Middle frontal gyrus (tissue), 1 donor: ENCODE measurements at regions not wholly inside any gene's neighbourhood (a gene's known extent, or its start where the extent isn't known, plus 50 kb on each side); places are given as distances from the start of the nearest gene placed in this dataset.
A peak's percentile ranks its signal among the peaks of the same experiment; 100 is the strongest.

Experiments
- DNase-seq: peaks from one replicate; pipeline ENCODE4 v3.0.0-alpha.2; 2015; ENCODE audit warnings: low spot score; ENCODE audit errors: extremely low spot score

DNA sequence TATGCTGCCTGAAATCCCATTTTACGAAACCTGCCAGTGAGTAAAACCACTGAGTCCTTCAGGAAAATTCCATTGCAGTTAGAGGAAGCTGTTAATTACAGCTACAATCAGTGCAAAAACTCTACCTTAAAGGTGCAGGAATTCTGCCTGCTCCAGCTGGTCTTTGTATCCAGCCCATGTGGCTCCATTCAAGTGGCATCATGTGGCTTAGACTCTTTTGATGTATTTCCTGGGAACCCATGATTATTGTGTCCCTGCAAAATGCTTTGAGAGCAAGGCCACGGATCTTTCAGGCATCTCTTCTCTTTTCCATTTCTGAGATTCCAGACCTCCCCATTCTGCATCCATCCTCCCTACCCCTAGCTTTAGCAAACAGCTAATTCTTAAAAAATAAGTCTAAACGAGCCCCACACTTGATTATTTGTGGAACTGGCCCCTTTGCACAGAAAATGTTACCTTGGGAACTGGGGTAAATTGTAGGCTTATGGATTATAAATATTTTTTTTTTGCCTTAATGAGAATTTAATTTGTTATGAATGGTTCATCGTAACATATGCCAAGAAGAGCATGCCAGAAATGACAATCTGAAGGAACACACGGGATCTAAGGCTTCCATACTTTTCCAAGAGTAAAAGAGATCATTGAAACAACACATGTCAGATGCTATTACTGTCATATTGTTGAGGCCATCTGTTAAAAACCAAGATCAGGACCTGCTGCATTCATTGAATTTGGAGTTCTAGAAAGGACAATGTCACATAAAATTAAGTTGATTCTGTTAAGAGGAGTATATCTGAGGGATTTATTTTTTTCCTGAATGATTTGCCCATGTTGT is 144.6 kb downstream of the TPH2 start:
- no peak for DNase-seq

- DNase-seq = no peak
Measured at GRCh38 chr12:72084061-72084460, 145.4 kb downstream of the TPH2 start.

DNA sequence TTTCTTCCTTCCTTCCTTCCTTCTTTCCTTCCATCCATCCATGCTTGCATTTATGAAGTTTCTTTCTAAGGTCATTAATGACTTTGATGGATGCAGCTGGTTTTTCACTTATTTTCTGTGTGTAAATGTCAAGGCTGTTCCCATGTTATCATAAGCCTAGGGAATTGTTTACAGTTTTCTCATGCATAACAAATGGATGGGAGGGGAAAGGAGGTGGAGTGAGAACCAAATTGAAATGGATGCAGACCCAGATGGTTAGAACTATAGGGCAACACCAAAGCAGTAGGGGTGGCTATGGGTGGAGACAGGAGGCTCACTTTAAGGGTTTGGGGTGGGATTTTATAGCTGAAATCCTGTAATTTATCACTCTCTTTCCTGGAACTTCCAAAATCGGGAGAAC is 146.2 kb downstream of the TPH2 start:
- no peak for DNase-seq

DNA sequence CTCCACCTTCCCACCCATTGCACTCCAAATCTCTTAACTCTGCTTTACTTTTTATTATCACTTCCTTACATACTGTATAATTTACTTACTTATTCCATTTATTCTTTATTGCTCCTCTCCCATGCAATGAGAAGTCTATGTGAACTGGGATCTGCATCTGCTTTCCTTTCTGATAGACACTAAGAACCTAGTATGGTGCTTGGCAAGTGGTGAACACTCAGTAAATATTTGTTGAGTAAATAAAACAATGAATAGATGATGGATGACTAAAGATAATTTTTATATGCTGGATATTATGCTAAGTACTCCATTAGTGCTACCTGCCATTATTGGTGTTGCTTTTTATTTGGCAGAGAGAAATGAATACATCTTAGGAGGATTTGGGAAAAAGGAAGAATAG is 151.0 kb downstream of the TPH2 start:
- no peak for DNase-seq

- no peak for DNase-seq
Measured at GRCh38 chr12:72093424-72093823, 154.8 kb downstream of the TPH2 start.

GRCh38 chr12:72093930-72094329 is 155.3 kb downstream of the TPH2 start:
- no peak for DNase-seq

- no peak for DNase-seq
Measured at GRCh38 chr12:72094490-72094889, 155.8 kb downstream of the TPH2 start.

DNA sequence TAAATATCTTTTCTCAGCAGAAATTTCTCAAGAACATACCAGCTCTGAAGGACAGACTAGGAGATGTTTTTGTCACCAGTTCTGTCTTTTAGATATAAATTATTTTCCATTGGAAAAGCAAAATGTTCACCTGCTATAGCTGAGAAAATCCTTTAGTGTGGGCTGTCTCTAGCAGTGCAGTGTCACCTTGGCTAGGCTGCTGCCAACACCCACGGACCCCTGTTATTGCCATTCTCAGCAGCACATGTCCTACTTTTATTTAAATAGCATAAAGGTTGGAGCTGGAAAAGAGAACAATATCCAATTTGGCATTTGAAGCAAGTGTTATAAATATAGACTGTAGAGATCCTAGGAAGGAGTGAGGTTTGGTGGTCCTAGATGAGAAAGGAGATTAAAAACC is 156.4 kb downstream of the TPH2 start:
- no peak for DNase-seq

- DNase-seq = no peak
Measured at GRCh38 chr12:72098622-72099021, 160.0 kb downstream of the TPH2 start.

- no peak for DNase-seq
Measured at GRCh38 chr12:72100854-72101253, 162.2 kb downstream of the TPH2 start.

GRCh38 chr12:72102150-72102549 is 163.5 kb downstream of the TPH2 start:
- DNase-seq = no peak

GRCh38 chr12:72105849-72106248 is 166.3 kb upstream of the TRHDE start:
- DNase-seq = no peak

DNA sequence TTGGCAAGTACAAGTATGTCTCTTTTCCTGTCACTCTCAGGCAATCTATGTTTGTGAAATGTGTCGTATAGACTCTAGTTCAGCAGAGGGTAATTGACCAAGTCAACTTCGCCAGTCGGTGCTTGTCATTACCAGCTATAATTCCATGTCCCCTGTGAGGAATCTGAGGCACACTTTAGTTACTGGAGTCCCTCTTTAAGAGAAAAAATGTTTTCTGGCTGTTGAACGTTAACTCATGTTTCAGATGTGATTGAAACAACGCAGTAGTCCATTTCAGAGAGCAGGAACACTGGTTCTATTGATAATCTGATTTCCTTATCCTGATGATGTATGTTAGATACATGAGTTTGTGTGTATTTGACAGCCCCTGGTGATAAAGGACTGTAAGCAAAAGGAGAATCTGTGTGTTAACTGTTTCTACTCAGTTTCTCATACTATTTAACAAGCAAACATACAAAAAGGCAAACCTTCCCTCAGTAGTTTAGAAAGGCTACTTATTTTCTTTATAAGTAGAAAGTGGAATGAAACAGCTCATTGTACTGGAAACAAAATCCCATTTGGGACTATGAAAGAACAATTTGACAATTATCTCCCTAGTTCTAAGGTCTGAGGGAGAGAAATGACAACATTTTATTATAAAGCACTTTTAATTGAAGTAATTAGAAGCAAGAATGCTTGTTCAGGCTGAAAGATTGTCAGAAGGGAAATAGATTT is 161.1 kb upstream of the TRHDE start:
- peak; percentile 2 for DNase-seq

- no peak for DNase-seq
Measured at GRCh38 chr12:72111706-72112105, 160.5 kb upstream of the TRHDE start.

DNA sequence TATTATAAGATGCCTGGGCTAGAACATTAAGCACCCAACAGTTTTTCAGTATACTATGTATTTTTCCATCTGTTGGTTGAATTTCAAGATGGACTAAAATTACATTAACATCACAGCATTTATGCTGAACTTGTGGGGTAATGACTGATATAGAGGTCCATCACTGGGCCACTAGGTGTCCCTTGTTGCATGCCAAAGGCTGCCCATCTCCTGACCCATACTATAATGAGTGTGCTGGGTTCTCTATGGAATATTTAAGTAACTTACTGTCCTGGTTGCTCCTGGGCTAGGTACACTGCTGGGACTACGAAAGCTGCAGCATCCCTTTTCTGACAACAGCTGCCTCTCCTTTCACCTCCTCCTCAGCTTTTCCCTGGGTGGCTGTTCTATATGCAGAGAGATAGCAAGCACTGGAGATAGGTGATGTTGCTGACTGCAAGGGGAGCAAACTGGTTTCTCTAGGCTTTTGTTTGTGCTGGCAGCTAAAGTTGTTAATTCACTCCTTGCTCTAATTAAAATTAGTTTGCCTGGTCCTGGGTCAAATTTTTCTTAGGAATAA is 138.6 kb upstream of the TRHDE start:
- DNase-seq = no peak

GRCh38 chr12:72134246-72135020 is 137.7 kb upstream of the TRHDE start:
- DNase-seq = no peak

DNA sequence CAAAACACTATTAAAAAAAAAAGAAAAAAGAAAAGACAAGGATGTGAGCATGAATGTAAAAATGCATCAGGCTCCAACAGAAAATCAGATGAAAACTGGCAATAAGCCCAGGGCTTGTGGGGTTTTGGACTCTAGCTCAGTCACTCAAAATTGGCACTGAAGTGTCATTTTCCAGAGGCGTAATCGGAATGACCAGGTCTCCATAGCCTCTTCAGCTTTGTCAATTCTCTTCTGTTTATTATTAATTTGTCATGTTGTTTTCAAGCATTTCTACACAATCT is 137.2 kb upstream of the TRHDE start:
- no peak for DNase-seq

GRCh38 chr12:72136792-72137191 is 135.4 kb upstream of the TRHDE start:
- DNase-seq = no peak

DNA sequence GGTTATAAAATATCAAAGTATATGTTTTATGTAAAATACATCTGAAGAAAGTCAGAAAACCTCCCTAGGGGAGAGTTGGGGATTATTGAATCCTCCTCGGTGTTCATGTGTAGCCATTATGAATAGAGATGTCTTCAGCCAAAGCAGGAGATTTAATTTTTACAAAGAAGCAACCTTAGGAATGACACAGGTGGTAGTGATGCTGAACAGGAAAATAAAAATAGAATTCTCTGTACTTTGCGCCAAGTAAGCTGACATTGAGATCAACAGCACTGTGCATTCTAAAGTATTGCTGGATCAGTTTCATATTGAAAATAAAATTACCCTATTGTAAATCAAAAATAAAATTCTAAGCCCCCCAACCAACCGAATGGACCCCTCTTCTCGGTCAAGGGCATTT is 132.8 kb upstream of the TRHDE start:
- DNase-seq = no peak

- DNase-seq = no peak
Measured at GRCh38 chr12:72141381-72141780, 130.8 kb upstream of the TRHDE start.

- DNase-seq = no peak
Measured at GRCh38 chr12:72144553-72144952, 127.6 kb upstream of the TRHDE start.

- no peak for DNase-seq
Measured at GRCh38 chr12:72146495-72146894, 125.7 kb upstream of the TRHDE start.
